Posterior cingulate gyrus (tissue), 11 donors: ENCODE measurements at regions not wholly inside any gene's neighbourhood (a gene's known extent, or its start where the extent isn't known, plus 50 kb on each side); places are given as distances from the start of the nearest gene placed in this dataset.
A peak's percentile ranks its signal among the peaks of the same experiment; 100 is the strongest.
"Not testable (repeated sequence)": the region's sequence is repeated elsewhere in the genome, so short reads cannot be mapped to it uniquely, and the experiment has no call there.

Source experiments
- DNase-seq, 10 donors: peaks; one replicate each; pipeline versions ENCODE4 v3.0.0 to v3.0.0-alpha.2; 2020 to 2021; ENCODE audit warnings: mixed read lengths in 3 of 10
- intact Hi-C: fragments of 100-400 bp; cut with DNase I; formaldehyde crosslinking; loops from one replicate; pipeline ENCODE4 v1.15.1; 2023

GRCh38 chr9:36521148-36521547 lies 51.5 kb upstream of the MELK start:
- intact Hi-C loops: no loop called here
- DNase-seq: no peak

DNA sequence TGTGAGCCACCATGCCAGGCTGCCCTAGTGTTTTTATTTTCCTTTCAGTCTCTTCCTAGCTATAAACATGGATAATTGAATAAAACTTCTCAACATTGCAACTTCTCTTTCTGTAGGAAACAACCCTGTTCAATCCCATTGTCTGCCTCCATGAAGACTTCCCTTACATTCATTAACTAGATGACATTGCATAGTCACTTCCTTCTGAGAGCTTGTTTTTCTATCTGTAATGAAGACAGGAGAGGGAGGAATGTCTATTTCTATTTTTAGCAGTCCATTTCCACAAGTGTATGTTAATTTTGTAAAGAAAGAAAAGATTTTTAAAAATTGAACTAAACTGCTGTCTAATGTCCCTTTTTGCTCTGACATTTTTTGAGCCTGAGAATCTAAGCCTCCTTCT lies 55.6 kb upstream of the MELK start:
- intact Hi-C loops: no loop called here
- no peak for DNase-seq

GRCh38 chr9:36504156-36504555 lies 68.5 kb upstream of the MELK start:
- DNase-seq: peak in 3 of 10 donors; percentile 13 to 65 (median 22)

GRCh38 chr9:36503172-36504088 lies 69.3 kb upstream of the MELK start:
- DNase-seq: no peak
- intact Hi-C loops: no loop called here

More at GRCh38 chr9:36504156-36504555, 68.5 kb upstream of the MELK start:
- intact Hi-C loops: no loop called here

DNA sequence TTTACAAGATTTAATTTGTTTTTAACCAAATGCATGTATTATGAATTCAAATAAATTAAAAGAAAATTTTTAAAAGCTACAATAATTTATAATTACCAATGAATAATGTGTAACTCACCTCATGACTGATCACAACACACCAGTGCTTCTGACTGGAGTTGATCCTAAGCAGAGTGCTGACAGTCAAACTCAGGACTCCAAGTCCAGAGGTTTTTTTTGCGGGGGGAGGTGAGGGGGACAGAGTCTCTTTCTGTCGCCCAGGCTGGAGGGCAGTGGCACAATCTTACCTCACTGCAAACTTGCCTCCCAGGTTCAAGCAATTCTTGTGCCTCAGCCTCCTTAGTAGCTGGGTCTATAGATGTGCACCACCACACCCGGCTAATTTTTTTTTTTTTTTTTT lies 71.0 kb upstream of the MELK start:
- DNase-seq: no peak

DNA sequence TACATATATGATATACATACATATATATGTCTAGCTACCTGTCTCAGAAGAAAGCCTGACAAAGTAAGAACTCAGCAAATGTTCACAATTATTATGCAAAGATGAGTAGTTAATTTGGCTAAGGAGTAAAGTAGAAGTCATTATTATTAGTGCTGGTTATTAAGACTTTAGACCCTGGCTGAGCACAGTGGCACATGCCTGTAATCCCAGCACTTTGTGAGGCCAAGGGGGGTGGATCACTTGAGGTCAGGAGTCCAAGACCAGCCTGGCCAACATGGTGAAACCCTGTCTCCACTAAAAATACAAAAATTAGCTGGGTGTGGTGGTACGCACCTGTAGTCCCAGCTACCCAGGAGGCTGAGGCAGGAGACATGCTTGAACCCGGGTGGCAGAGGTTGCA lies 71.8 kb upstream of the MELK start:
- DNase-seq, intact Hi-C loops: not testable (repeated sequence)

More for the DNA sequence above, 71.0 kb upstream of the MELK start:
- intact Hi-C loops: no loop called here

DNA sequence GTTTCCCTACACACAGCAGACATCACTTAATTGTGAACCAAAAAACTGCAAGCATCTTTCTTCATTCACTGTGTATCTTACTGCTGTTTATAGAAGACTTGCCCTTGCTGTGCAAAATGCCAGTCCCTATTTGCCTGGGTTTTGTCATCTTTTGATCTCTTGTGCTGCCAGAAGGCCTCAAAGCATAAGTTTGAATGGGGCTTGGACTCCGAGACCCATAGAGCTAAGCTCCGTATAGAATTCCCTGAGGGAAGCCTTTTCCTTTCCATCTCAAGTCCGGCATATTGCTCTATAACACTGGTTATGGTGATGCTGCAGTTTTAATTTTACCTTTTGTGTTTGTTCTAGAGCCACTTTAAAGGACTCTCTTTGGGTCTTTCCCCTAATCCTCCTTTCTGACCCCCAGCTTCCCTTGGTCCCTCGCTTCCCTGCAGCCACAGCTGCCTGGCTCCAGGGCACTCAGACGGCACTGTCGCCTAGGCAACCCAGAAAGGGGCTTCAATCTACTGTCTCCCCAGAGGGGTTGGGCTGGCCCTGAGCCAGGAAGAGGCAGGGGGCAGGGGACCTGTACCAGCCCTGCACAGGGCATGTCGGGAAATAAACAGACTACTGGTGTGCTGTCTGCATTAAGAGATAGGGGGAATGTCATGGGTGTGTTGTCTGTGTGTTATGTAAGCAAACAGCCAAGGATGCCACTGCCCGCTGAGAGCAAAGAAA lies 73.4 kb upstream of the MELK start:
- intact Hi-C loops: no loop called here
- DNase-seq: peak in 1 of 10 donors; percentile 80

DNA sequence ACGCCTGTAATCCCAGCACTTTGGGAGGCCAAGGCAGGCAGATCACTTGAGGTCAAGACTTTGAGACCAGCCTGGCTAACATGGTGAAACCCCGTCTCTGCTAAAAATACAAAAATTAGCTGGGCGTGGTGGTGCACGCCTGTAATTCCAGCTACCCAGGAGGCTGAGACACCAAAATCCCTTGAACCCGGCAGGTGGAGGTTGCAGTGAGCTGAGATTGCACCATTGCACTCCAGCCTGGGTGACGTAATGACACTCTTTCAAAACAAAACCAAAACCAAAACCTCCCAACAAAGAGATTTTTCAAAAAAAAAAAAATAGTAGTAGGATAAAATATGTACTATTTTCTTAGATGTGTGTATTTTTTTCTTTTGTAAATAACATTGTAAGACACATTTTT lies 79.1 kb upstream of the MELK start:
- DNase-seq, intact Hi-C loops: not testable (repeated sequence)

- no peak for DNase-seq
- intact Hi-C loops: no loop called here
Measured at GRCh38 chr9:36492865-36493264, 79.8 kb upstream of the MELK start.

DNA sequence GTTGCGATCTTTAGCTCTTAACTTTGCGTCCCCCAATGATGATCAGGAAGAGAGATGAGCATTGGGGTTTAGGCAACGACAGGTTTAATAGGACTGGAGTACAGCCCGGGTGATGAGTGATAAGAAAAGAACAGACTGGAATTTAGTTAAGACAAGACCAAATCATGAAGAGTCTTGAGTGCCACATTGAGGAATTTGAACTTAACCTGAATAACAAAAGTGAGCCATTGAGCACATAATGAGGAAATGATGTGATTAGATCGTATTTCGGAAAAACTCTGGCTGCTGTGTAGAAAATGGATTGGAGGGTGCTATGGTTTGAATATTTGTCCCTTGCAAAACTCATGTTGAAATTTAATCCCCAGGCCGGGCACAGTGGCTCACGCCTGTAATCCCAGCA lies 83.2 kb upstream of the MELK start:
- no peak for DNase-seq
- intact Hi-C loops: loop anchor here (5.0 kb wide), 1 partner anchor 83 kb away; the partner anchor contains the start of gene MELK

GRCh38 chr9:36488389-36488756 lies 84.3 kb upstream of the MELK start:
- DNase-seq: peak in 1 of 10 donors; percentile 18

DNA sequence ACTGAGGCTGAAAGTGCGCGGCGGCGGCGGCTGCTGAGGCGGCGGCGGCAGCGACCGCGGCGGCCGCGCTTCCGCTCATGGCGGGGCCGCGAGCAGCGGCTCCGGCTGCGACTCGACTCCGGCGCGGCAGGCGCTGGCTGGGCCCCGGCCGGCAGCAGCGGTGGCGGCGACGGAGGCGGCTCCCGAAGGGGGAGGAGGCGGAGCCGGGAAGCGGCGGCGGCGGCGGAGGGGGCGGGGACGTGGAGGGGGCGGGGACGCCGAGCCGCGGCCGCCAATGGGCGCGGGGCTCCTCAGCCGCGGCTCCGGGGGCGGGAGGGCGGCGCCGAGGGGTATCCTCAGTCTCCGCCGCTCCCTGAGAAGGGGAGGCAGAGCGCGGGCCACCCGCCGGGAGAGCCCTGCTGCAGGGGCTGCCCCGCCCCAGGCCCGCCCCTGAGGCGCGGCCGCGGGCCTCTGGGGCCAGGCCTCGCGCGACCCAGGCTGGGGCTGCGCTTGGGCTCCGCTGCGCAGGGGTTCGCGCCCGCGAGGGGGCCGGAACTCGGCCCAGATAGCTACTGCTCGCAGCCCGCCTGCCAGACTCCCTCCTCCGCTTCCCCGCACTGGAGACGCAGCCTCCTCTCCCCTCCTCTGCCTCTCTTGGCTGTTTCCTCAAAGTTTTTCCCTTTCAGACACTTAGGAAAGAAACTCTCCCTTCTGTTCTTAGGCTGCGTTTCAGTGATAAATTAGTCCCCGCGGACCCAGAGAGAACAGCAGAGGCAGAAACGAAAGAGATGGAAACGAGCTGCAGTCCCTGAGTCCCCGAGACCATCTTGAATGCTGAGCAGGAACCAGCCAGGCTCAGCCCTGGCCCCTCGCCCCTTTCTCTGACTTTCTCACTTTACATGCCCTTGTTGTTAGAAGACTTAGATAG lies 85.0 kb upstream of the MELK start:
- peak; percentile 72 to 99 (median 86) for DNase-seq
- intact Hi-C loops: loop anchor here (1.0 to 5.0 kb wide), 2 partner anchors 85 to 87 kb away; partner anchors contain the start of genes MELK and RNF38

More at GRCh38 chr9:36488389-36488756, 84.3 kb upstream of the MELK start:
- intact Hi-C loops: loop anchor here (5.0 kb wide), 1 partner anchor 84 kb away; the partner anchor contains the start of gene MELK

DNA sequence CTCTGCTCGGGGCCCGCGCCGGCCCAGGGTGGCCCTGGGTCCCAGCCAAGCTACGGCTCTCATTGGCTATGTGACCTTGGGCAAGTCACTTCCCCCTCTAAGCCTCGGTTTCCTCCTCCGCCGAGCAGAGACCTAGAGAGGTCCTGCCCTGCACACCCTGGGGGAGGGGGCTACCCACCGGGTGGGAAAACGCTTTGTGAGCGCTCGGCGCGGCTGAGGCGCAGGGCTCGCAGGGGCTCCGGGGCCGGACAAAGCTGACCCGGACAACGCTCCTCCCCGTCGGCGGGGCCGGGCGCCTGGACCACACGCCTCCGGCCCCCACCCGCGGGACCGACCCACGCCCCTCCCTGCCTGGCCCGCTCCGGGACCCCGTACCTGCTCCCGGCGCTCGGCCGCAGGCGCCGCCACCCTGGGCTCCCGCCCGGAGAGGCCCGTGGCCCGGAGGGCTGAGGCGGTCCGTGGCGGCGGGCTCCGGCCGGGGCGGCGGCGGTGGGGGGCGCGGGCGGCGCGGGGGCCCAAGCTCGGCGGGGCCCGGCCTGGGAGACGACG lies 85.7 kb upstream of the MELK start:
- intact Hi-C loops: loop anchor here (1.0 to 5.0 kb wide), 2 partner anchors 85 to 87 kb away; partner anchors contain the start of genes MELK and RNF38
- DNase-seq: peak in 4 of 10 donors; percentile 5 to 84 (median 16)

GRCh38 chr9:36486329-36486932 lies 86.3 kb upstream of the MELK start:
- intact Hi-C loops: loop anchor here (5.0 kb wide), 1 partner anchor 86 kb away; the partner anchor contains the start of gene MELK
- DNase-seq: peak in 3 of 10 donors; percentile 4 to 17 (median 8)

- intact Hi-C loops: loop anchor here (5.0 kb wide), 1 partner anchor 87 kb away; the partner anchor contains the start of gene MELK
- no peak for DNase-seq
Measured at GRCh38 chr9:36485647-36486328, 85.7 kb upstream of the RNF38 start.

DNA sequence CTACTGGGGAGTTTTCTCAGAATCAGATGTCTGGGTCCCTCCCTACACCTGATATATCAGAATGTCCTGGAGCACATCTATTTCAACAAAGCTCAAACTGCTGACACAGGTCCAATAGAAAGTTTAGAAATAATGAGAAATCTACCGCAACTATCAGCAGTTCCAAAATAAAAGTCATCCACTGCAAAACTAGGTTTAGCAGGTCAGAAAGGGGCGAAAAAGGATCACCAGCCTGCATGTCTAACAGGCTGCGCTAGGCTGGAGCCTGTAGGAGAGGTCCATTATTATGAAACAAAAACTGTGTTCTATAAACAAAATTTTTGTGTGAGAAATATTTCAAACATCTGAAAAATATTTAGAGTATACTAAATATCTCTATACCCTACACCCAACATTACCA lies 84.1 kb upstream of the RNF38 start:
- no peak for DNase-seq
- intact Hi-C loops: no loop called here

DNA sequence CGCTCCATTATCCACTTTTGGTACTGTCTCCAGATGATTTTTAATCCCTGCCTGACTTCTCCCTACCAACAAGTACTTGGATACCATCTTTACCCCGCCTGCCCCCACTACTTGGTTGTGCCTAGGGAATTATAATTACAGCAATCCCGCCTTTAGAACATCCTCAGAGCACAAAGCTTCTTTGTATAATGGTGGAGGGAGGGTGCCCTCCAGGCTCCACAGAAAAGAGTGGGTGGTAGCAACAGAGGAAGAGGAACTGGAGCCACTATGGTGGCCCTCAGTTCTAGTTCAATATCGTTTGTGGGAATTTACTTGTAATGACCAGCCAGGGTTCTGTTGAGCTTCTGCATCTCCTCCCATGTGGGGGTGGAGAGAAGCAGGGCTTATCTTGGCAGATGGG lies 79.0 kb upstream of the RNF38 start:
- DNase-seq: peak in 1 of 10 donors; percentile 23
- intact Hi-C loops: no loop called here

DNA sequence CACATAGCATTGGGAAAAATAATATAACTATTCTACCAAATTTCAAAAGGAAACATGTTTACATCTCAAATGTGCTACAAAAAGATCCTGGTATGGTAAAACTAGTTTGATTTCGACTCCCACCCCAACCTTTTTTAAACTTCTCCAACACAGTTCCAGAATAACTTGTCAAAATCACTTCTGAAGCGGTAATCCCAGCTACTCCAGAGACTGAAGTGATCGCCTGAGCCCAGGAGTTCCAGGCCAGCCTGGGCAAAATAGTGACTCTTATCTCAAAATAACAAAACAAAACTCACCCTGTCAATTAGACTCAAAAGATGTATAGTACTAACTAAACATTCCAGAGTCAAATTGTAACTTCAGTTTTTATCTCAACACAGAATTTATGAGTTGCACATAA lies 71.3 kb upstream of the RNF38 start:
- no peak for DNase-seq
- intact Hi-C loops: no loop called here
